Tibial nerve (tissue), 4 donors: ENCODE measurements at regions not wholly inside any gene's neighbourhood (a gene's known extent, or its start where the extent isn't known, plus 50 kb on each side); places are given as distances from the start of the nearest gene placed in this dataset.
A peak's percentile ranks its signal among the peaks of the same experiment; 100 is the strongest.

Experiments
- DNase-seq, 2 donors: peaks; one replicate each; pipeline ENCODE4 v3.0.0-alpha.2; 2019; ENCODE audit warnings: low spot score in 2 of 2
- H3K27ac ChIP-seq, 4 donors: fragments of 200-600 bp; sonication (generic) in 3 of 4; one replicate each; pipeline ENCODE4 v1.5.1; 2017 to 2019; ENCODE audit warnings: mild to moderate bottlenecking in 1 of 4
- H3K27me3 ChIP-seq, 2 donors: fragments of 200-600 bp; sonication (generic) in 1 of 2; one replicate each; pipeline versions ENCODE4 v1.5.1 to v1.6.0; 2017 to 2019
- H3K36me3 ChIP-seq, 3 donors: fragments of 200-600 bp; sonication (generic); one replicate each; pipeline ENCODE4 v1.5.1; 2018 to 2019
- H3K4me1 ChIP-seq, 4 donors: fragments of 200-600 bp; sonication (generic) in 3 of 4; one replicate each; pipeline ENCODE4 v1.5.1; 2017 to 2019
- H3K4me3 ChIP-seq, 4 donors: fragments of 200-600 bp; sonication (generic) in 3 of 4; one replicate each; pipeline ENCODE4 v1.5.1; 2017 to 2019; ENCODE audit warnings: mild to moderate bottlenecking in 1 of 4, moderate library complexity in 1 of 4
- H3K9me3 ChIP-seq, 4 donors: fragments of 200-600 bp; sonication (generic) in 3 of 4; one replicate each; pipeline ENCODE4 v1.5.1; 2017 to 2019
- CTCF ChIP-seq, 5 experiments: fragments of 200-600 bp in 3 of 5; fragments of 450-650 bp in 2 of 5; sonication (generic) in 3 of 5; IDR thresholded peaks; one replicate each; pipeline ENCODE4 v1.5.1; 2016 to 2019; ENCODE audit warnings: antibody characterized with exemption in 5 of 5, mild to moderate bottlenecking in 3 of 5, moderate library complexity in 2 of 5
- EP300 ChIP-seq, 2 donors: sonication (generic); formaldehyde crosslinking; IDR thresholded peaks; one replicate each; pipeline ENCODE4 v1.6.1; 2017; ENCODE audit warnings: antibody characterized with exemption in 2 of 2, mild to moderate bottlenecking in 1 of 2
- POLR2A ChIP-seq, 2 donors: fragments of 450-650 bp; IDR thresholded peaks; one replicate each; pipeline ENCODE4 v1.6.1; 2017; ENCODE audit warnings: antibody characterized with exemption in 2 of 2, mild to moderate bottlenecking in 2 of 2, moderate library complexity in 2 of 2
- WGBS, 2 donors: methylation state at CpG; one replicate each; pipeline ENCODE4 v1.1.5; 2018; 5-methylcytosine and 5-hydroxymethylcytosine counted together

GRCh38 chr4:3364634-3365314 lies 72.0 kb downstream of the RGS12 start:
- H3K9me3 ChIP-seq = no peaks in the 10 kb centered on the region
- H3K4me1 ChIP-seq = peaks cover 0 to 16% (median 12%) of the 10 kb centered on the region in 4 donors
- TF ChIP-seq POLR2A (IDR thresholded peaks at IDR 0.05) = no peak
- TF ChIP-seq EP300 (IDR thresholded peaks at IDR 0.05) = no peak
- no peak for TF ChIP-seq CTCF (IDR thresholded peaks at IDR 0.05)
- H3K4me3 ChIP-seq = no peak overlapping the region
- no peaks in the 10 kb centered on the region for H3K36me3 ChIP-seq
- no peak for DNase-seq
- no peaks in the 10 kb centered on the region for H3K27me3 ChIP-seq
- H3K27ac ChIP-seq = no peak overlapping the region
- WGBS, 2 donors = 93 to 94% methylated on average over 18 of the region's 18 CpGs

- peaks cover 0 to 22% (median 17%) of the 10 kb centered on the region in 4 donors for H3K4me1 ChIP-seq
- no peak overlapping the region for H3K4me3 ChIP-seq
- TF ChIP-seq POLR2A (IDR thresholded peaks at IDR 0.05) (no peak), EP300 (IDR thresholded peaks at IDR 0.05) (no peak), CTCF (IDR thresholded peaks at IDR 0.05) (no peak)
- H3K9me3 ChIP-seq = no peaks in the 10 kb centered on the region
- no peaks in the 10 kb centered on the region for H3K27me3 ChIP-seq
- H3K27ac ChIP-seq = no peak overlapping the region
- H3K36me3 ChIP-seq = no peaks in the 10 kb centered on the region
- 77 to 87% methylated on average over 11 of the region's 11 CpGs for WGBS, 2 donors
- no peak for DNase-seq
These were observed 72.5 kb downstream of the RGS12 start for GRCh38 chr4:3365326-3365725.

GRCh38 chr4:3365871-3366842 lies 73.3 kb downstream of the RGS12 start:
- H3K4me1 ChIP-seq = peaks cover 0 to 28% (median 18%) of the 10 kb centered on the region in 4 donors
- WGBS, 2 donors = 86 to 92% methylated on average over 30 of the region's 30 CpGs
- no peaks in the 10 kb centered on the region for H3K9me3 ChIP-seq
- H3K36me3 ChIP-seq = no peaks in the 10 kb centered on the region
- H3K27ac ChIP-seq = no peak overlapping the region
- DNase-seq = no peak
- no peaks in the 10 kb centered on the region for H3K27me3 ChIP-seq
- TF ChIP-seq POLR2A (IDR thresholded peaks at IDR 0.05) (no peak), CTCF (IDR thresholded peaks at IDR 0.05) (no peak), EP300 (IDR thresholded peaks at IDR 0.05) (no peak)
- no peak overlapping the region for H3K4me3 ChIP-seq

- TF ChIP-seq POLR2A (IDR thresholded peaks at IDR 0.05) = no peak
- no peak for TF ChIP-seq CTCF (IDR thresholded peaks at IDR 0.05)
- no peak for TF ChIP-seq EP300 (IDR thresholded peaks at IDR 0.05)
- DNase-seq = no peak
These were observed 74.3 kb downstream of the RGS12 start for GRCh38 chr4:3366893-3367775.

More at GRCh38 chr4:3366893-3367775, 74.3 kb downstream of the RGS12 start:
- Histone ChIP-seq H3K36me3 (no peaks in the 10 kb centered on the region), H3K27me3 (no peaks in the 10 kb centered on the region), H3K27ac (peak overlapping the region in 1 of 4 donors; percentile 35), H3K9me3 (no peaks in the 10 kb centered on the region), H3K4me3 (no peak overlapping the region), H3K4me1 (peaks cover 0 to 38% (median 22%) of the 10 kb centered on the region in 4 donors)
- 81 to 83% methylated on average over 28 to 29 of the region's 30 CpGs for WGBS, 2 donors
